HPDE6-E6E7 (cell line): ENCODE measurements at regions not wholly inside any gene's neighbourhood (a gene's known extent, or its start where the extent isn't known, plus 50 kb on each side); places are given as distances from the start of the nearest gene placed in this dataset.
"Not testable (repeated sequence)": the region's sequence is repeated elsewhere in the genome, so short reads cannot be mapped to it uniquely, and the experiment has no call there.

Experiments used
- DNase-seq: peaks from one replicate; pipeline ENCODE4 v3.0.0; 2011; ENCODE audit warnings: missing footprints; ENCODE audit errors: extremely low spot score

DNA sequence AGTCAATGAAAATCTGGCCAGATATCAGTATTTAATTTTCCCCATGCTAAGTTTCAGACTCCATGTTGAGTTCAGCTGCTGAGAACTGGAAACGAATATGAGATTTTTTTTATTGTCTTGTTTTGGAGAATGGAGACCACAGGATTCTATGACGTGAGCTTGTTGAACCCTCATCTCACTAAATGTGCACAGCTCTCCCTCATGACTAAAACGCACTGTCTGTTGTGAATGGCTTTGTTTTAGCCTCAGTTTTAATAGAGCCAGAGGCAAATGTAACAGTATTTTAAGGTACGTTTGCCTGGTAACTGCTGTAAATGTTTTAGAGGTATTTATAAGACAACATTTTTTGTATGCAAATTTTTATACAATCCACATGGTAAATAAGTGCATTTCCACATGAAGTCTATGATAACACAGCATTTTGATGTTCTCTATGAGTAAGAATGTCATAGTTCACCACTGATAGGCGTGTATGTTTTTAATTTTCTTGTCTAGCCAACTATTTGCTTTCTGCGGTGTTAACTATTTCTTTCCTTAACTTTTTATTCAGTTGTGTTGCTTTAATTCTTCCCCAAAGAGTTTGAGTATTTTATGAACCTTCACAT, 1159.3 kb upstream of the TENM3 start:
- no peak for DNase-seq

DNA sequence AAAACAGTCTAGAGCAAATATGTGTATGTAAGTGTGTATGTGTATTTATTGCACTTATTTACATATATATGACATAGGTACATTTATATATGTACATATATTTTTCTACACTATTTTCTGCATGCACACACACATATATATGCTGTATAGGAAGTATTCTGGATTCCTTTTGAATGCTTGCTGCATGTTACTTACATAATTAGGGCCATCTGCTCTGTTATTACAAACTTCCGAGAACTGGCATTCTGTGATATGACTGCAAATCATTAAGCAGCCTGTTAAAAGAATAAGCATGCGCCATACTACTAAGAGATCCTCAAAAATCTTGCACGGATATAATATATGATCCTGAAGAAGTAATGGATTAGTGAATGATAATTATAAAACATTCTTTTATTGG, 1157.6 kb upstream of the TENM3 start:
- DNase-seq: no peak

- DNase-seq: no peak
These were observed 1137.7 kb upstream of the TENM3 start for GRCh38 chr4:181105487-181105886.

- DNase-seq: no peak
These were observed 1136.8 kb upstream of the TENM3 start for GRCh38 chr4:181106398-181106797.

DNA sequence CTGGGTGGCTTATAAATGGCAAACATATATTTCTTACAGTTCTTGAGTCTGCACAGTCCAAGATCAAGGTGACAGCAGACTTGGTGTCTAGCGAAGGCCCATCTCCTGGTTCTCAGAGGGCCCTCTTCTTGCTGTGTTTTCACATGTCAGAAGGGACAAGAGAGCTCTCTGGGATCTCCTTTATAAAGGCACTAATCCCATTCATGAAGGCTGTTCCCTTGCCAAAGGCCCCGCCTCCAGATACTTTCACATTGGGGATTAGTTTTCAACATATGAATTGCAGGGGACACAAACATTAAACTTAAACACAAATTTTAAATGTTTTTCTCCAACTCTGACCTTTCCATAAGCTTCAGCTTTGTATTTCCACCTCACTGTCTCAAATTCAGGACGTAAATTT, 1135.0 kb upstream of the TENM3 start:
- DNase-seq: no peak

- no peak for DNase-seq
These were observed 1124.0 kb upstream of the TENM3 start for GRCh38 chr4:181119186-181119585.

- DNase-seq: no peak
These were observed 1121.5 kb upstream of the TENM3 start for GRCh38 chr4:181121733-181122132.

DNA sequence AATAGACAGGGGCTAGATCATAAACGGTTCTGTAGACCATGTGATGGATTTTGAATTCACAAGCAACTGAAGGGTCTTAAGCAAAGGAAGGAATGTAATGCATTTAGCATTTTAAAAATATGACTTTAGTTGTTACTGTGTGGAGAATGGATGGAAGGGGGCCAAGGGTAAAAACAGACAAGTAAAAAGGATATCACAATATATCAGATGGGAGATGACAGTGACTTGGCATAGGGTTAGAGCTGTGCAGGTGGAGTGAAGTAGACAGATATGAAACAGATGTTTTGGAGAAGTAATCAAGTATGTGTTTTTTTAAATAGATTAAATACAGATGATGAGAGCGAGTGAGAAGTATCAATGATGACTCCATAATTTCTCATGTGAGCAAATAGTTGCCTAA, 1116.0 kb upstream of the TENM3 start:
- DNase-seq: no peak

GRCh38 chr4:181130317-181130716, 1112.9 kb upstream of the TENM3 start:
- DNase-seq: not testable (repeated sequence)

GRCh38 chr4:181137351-181137750, 1105.9 kb upstream of the TENM3 start:
- DNase-seq: no peak

- no peak for DNase-seq
These were observed 1105.1 kb upstream of the TENM3 start for GRCh38 chr4:181138116-181138515.

DNA sequence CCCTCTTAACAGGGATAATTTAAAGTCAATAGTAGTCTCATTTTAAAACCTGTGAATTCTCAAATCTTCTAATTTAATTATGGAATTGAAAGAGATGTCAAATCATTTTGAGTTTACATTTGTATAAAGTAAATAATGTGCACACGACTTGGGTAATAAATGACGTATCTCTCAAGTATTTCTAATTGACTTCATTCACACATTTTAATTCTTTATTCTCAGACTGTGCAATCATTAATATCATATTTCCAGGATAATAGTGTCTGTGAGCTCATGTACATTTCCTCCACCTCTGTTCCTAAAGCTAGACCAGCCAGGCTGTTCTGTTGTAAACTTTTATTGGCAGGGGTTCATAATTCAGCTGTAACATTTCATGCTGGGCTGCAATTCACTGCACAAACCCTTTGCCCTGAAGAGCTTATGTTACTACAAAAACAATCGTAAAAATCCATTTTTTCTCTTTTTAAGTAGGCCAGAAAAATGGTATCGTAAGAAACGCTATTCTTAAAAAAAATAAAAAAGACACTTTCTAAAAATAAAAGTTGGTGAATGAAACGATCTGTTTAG, 1103.1 kb upstream of the TENM3 start:
- DNase-seq: no peak

DNA sequence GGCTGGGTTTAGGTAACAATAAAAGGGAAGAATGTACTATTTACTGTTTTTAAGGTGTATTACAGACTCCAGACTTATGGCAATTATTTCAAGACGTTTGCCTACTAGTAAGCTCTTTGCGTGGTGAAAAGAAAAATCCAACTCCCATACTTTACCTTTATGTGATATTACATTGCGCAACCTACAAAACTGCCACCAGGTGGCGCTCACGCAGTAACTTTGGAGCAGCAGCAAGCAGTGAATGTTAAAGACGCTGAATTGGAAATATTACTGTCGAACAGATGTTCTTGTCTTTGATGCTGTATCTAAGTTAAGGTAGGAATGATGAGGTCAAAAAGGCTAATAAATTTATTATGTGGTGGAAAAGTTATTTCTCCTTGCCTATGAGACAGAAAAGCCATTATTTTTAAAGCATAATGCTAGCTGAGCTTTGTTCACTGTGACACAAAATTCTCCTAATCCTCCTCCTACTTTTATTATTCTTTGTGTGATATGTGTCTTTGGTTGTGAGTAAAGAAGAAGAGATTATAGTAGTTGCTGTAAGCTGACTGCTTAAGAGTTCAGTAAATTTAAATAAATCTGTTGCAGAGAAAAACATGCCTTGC, 1099.8 kb upstream of the TENM3 start:
- DNase-seq: peak; percentile 31

DNA sequence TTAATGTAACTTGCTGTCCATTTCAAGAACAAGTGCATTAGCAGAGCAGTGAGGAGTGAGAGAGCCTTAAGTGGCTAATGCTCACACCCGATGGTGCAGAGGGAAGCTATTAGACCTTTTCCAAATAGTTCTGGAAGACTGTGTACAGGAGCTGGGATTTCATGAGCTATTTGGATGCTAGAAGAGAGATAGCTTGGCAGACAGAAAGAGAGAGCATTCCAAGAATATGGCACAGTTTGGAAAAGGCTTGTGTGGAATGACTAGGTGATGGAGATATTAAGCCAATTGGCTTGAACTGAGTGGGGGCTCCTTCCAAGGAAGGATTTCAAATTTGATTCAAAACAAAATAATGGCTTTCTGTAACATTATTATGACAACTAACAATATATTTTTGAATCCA, 1097.2 kb upstream of the TENM3 start:
- DNase-seq: no peak

DNA sequence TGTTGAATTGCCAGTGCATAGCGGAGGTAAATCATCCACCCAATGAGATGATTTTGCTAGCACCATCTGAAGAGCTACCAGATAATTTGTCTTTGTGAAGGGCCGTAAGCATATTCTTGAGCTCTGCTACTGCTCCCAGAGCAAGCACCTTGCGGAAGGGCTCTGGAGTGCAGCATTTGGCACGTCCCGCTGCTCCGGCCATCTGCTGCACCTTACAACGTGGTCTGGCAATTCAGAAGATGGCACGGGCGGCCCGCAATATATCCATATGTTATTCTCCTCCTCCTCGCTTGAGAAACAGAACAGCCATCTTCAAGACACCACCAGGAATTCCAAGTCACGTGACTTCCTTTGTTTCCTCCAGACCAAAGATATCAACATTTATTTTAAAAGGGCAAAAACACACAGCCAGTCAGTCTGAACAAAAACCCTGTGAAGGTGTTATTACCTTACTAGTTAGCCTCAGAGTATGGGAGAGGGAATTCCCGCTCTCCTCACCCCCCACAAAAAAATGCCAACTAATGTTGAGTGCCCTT, 1095.7 kb upstream of the TENM3 start:
- DNase-seq: no peak

GRCh38 chr4:181148470-181148869, 1094.7 kb upstream of the TENM3 start:
- DNase-seq: no peak

DNA sequence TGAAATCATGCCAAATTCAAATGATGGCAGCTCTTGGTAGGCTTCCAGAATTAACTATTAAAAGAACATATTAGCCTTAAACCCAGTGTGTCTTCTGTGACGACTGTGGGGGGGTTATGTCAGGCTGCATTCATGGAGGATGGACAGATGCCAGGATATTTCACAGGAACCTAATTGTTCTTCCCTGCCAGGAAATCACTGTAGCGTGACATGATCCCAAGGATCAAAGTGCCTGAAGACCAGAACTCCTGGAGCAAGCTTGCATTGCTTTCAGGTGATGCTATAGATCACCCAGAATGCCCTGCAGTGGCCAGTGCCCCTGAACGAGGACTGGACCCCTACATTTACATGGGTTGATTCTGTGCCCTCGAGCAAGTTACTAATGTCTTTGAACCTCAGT, 1093.0 kb upstream of the TENM3 start:
- DNase-seq: no peak

DNA sequence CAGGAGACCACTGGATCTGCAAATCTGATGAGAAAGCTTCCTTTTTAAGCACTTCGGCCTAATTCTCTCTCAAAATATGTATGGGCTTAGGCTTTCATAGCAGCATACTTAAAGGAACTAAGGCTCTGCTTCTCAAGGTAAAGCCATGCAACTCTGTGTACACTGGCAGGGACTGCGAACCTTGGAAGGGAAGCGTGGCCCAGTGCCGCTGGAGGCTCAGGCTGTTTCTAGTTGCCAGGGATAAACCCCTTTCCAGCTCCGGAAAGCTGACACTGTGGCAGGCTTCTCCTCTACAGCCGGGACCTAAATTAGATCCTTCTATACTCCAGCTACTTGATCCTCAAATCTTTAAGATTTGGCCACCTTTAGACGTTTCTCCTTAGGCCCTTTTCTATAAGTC, 1091.3 kb upstream of the TENM3 start:
- no peak for DNase-seq

DNA sequence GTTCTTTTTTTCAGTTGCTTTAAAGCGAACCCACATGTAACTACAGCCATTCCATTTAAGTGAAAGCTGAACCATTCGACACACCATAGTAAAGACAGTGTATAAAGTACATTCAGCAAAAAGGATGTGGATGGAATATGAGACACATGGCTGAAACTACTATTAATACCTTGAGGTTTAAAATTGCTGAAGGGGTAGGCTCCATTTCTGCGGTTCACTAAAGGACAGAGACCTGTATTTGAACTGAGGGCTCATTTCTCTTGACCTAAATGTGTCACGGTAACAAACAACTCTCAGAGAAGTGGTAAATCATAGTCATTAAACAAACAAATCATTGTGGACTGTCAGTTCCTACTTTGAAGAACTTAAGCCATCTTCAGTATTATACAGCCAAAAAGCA, 1085.6 kb upstream of the TENM3 start:
- no peak for DNase-seq

DNA sequence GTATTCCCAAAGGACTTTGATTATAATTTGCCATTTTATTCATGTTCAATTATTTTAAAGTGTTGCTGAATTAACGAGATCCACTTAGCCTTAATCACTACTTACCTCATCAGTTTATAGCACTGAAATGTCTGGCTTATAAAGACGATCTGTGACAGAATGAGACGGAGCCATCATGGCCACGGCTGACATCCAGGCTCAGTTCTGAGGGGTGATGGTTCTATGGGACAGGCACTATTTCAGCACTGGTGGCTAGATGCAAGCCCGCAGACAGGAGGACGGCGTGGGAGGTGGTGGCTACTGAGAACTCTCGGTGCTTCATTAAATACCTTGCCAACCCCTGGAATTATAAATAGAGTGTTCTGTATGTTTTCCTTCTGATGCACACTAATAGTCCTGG, 1084.2 kb upstream of the TENM3 start:
- no peak for DNase-seq

DNA sequence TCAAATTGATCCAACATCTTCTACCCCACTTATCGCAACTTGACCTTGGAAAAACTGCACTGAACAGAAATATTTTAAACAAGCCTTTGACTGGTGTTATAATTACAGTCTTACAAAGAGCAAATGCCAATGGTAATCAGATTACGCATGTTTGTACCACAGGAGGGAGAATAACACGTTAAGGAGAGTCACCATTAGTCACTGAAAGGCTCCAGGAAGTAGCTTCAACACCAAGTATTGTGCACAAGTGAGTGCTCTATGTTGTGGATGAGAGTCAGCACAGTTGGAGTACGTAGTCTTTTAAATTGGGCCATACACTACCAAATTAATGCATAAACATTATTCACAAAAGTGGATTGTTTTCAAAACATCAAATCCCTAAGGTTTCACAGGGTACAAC, 1081.5 kb upstream of the TENM3 start:
- peak; percentile 70 for DNase-seq

DNA sequence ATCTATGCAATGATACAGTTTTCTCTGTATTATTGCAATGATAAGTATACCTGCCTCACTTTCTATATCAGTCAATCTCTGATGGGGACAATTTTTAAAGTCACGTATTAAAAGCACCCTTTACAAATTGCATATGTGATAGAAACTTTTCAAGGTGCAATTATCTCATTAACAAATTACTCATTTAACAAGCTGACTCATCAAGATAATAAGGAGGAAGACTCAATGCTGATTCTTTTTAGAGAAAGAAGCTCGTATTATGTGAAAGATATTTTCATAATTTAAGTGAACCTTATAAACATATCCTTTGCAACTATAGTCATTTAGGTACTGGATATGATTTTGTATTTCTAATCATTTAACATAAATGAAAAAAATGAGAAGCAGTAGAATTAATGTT, 1080.9 kb upstream of the TENM3 start:
- no peak for DNase-seq

DNA sequence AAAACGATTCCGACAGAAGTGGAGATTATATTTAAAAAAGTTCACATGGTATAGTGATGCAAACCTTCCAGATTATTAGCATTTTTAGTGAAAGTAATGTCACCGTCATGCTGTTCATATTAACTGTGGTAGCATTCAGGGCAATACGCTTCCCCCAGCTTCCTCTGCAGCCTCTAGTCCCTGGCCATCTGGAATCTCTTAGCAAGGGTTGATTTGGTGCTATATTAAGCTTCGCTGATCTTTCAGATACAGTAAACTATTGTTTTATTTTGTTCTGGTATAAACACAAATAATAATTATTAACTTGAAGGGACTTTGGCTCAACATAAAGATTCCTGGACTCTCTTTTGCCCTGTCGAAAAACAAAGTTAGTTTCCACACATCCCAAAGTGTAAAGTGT, 1080.5 kb upstream of the TENM3 start:
- DNase-seq: no peak
